B cell (primary cell): ENCODE measurements at regions not wholly inside any gene's neighbourhood (a gene's known extent, or its start where the extent isn't known, plus 50 kb on each side); places are given as distances from the start of the nearest gene placed in this dataset.

ENCODE experiments used
- ATAC-seq: fragments of 200-7000 bp; cut with Tn5 transposase; one replicate; pipeline ENCODE4 v1.10.0; 2021; ENCODE audit warnings: low read depth, mild to moderate bottlenecking, moderate number of reproducible peaks, moderate library complexity
- CTCF ChIA-PET: fragments of 350-600 bp; sonication (Branson Sonifier 250); formaldehyde crosslinking; loops from one replicate; lab custom pipeline; 2021; ENCODE audit warnings: antibody characterized with exemption, inconsistent platforms; lab: Charles Lee
- POLR2A ChIA-PET: fragments of 350-600 bp; sonication (Branson Sonifier 250); formaldehyde crosslinking; loops from one replicate; lab custom pipeline; 2021; ENCODE audit warnings: antibody characterized with exemption; lab: Charles Lee
- DNase-seq: peaks from one replicate; pipeline ENCODE4 v3.0.0; 2013
- H2AFZ ChIP-seq: 2 replicates; pipeline ENCODE4 v1.6.1; 2012; ENCODE audit warnings: mild to moderate bottlenecking, low read depth, low read length; ENCODE audit not compliant: insufficient read depth, poor library complexity, severe bottlenecking
- H3K27ac ChIP-seq, 2 donors: 1 replicate in 1 of 2; 2 replicates in 1 of 2; pipeline ENCODE4 v1.5.1; 2012 to 2013; ENCODE audit warnings: low read length in 2 of 2, mild to moderate bottlenecking in 2 of 2, moderate library complexity in 1 of 2
- H3K27me3 ChIP-seq, 4 experiments: fragments of 200-600 bp in 1 of 4; sonication (generic) in 1 of 4; replicated peaks in 1 of 4; 1 replicate in 2 of 4; 2 replicates in 2 of 4; pipeline versions ENCODE4 v1.6.1 to v1.7.0; 2013 to 2016; ENCODE audit warnings: low read length in 3 of 4, mild to moderate bottlenecking in 2 of 4, mixed read lengths in 1 of 4, moderate library complexity in 1 of 4; ENCODE audit not compliant: insufficient read depth in 4 of 4, control insufficient read depth in 3 of 4; ENCODE audit errors: control extremely low read depth in 1 of 4
- H3K36me3 ChIP-seq, 2 experiments: replicated peaks in 1 of 2; 1 replicate in 1 of 2; 2 replicates in 1 of 2; pipeline versions ENCODE4 v1.6.1 to v1.7.1; 2013; ENCODE audit warnings: low read length in 1 of 2; ENCODE audit not compliant: insufficient read depth in 2 of 2, control insufficient read depth in 1 of 2; ENCODE audit errors: control extremely low read depth in 1 of 2, extremely low read depth in 1 of 2
- H3K4me1 ChIP-seq, 2 donors: fragments of 200-600 bp in 1 of 2; sonication (generic) in 1 of 2; 1 replicate in 1 of 2; 2 replicates in 1 of 2; pipeline versions ENCODE4 v1.5.1 to v1.6.1; 2013 to 2017; ENCODE audit warnings: low read length in 2 of 2; ENCODE audit not compliant: control insufficient read depth in 2 of 2, insufficient read depth in 2 of 2
- H3K4me2 ChIP-seq: replicated peaks from 2 replicates; pipeline ENCODE3; 2012; ENCODE audit warnings: mild to moderate bottlenecking, low read depth, low read length; ENCODE audit not compliant: poor library complexity, severe bottlenecking
- H3K4me3 ChIP-seq, 5 experiments: fragments of 200-600 bp in 1 of 5; sonication (generic) in 1 of 5; 1 replicate in 3 of 5; 2 replicates in 2 of 5; pipeline versions ENCODE4 v1.5.1 to v1.7.0; 2011 to 2016; ENCODE audit warnings: low read length in 4 of 5, mild to moderate bottlenecking in 4 of 5, low read depth in 2 of 5, control low read depth in 1 of 5, moderate library complexity in 1 of 5; ENCODE audit not compliant: insufficient read depth in 1 of 5; ENCODE audit errors: control extremely low read depth in 1 of 5, extremely low read depth in 1 of 5
- H3K79me2 ChIP-seq: fragments of 200-600 bp; sonication (generic); one replicate; pipeline ENCODE4 v1.6.0; 2016; ENCODE audit warnings: low read length; ENCODE audit not compliant: control insufficient read depth, insufficient read depth
- H3K9ac ChIP-seq: fragments of 200-600 bp; sonication (generic); 2 replicates; pipeline ENCODE4 v1.6.1; 2017; ENCODE audit warnings: mild to moderate bottlenecking, low read length, moderate library complexity
- H3K9me3 ChIP-seq, 3 donors: one replicate each; pipeline versions ENCODE4 v1.6.1 to v1.7.1; 2013; ENCODE audit warnings: low read length in 2 of 3; ENCODE audit not compliant: control insufficient read depth in 2 of 3, insufficient read depth in 1 of 3; ENCODE audit errors: control extremely low read depth in 1 of 3
- H4K20me1 ChIP-seq: 2 replicates; pipeline ENCODE4 v1.6.0; 2012; ENCODE audit warnings: mild to moderate bottlenecking, low read length; ENCODE audit not compliant: insufficient read depth, control insufficient read depth, poor library complexity, severe bottlenecking
- H3K27ac Mint-ChIP-seq: one replicate; pipeline ENCODE4 v1.8.0; 2021; ENCODE audit warnings: mixed read lengths
- H3K27me3 Mint-ChIP-seq: one replicate; pipeline ENCODE4 v1.8.0; 2021; ENCODE audit warnings: mixed read lengths
- H3K4me1 Mint-ChIP-seq: one replicate; pipeline ENCODE4 v1.8.0; 2021; ENCODE audit warnings: mixed read lengths
- H3K4me3 Mint-ChIP-seq: one replicate; pipeline ENCODE4 v1.8.0; 2021; ENCODE audit warnings: mixed read lengths
- H3K9me3 Mint-ChIP-seq: one replicate; pipeline ENCODE4 v1.8.0; 2022; ENCODE audit warnings: mixed read lengths; ENCODE audit not compliant: insufficient read depth
- CTCF ChIP-seq: fragments of 200-600 bp; IDR thresholded peaks from one replicate; pipeline ENCODE4 v1.8.0; 2022; ENCODE audit warnings: antibody characterized with exemption, mild to moderate bottlenecking
- EZH2 ChIP-seq: IDR thresholded peaks from 2 replicates; pipeline ENCODE4 v1.6.1; 2012; ENCODE audit warnings: borderline replicate concordance, low read depth, mild to moderate bottlenecking, moderate library complexity, low read length; ENCODE audit not compliant: insufficient read depth, poor library complexity, severe bottlenecking
- WGBS: methylation state at CpG from one replicate; pipeline ENCODE4 v1.1.5; 2013; ENCODE audit warnings: missing lambda C conversion rate; ENCODE audit not compliant: insufficient coverage; 5-methylcytosine and 5-hydroxymethylcytosine counted together
- intact Hi-C: fragments of 100-400 bp; cut with micrococcal nuclease; formaldehyde crosslinking; loops from one replicate; pipeline ENCODE4 v1.10.0; 2022

GRCh38 chr15:94021621-94022320 lies 209.6 kb upstream of the MCTP2 start:
- DNase-seq (no peak), ATAC-seq (no peak)
- intact Hi-C loops = no loop called here
- H3K27me3 Mint-ChIP-seq = peaks cover 18% of the 10 kb centered on the region
- no peak overlapping the region for H2AFZ ChIP-seq
- H3K9ac ChIP-seq = no peak overlapping the region
- H3K79me2 ChIP-seq = no peaks in the 10 kb centered on the region
- H3K9me3 ChIP-seq = no peaks in the 10 kb centered on the region
- 94% methylated on average over 4 of the region's 5 CpGs for WGBS
- no peak overlapping the region for H3K4me3 Mint-ChIP-seq
- H3K36me3 ChIP-seq = no peaks in the 10 kb centered on the region
- H3K27me3 ChIP-seq = no peaks in the 10 kb centered on the region
- no peak overlapping the region for H3K4me3 ChIP-seq
- H3K27ac Mint-ChIP-seq = no peak overlapping the region
- CTCF ChIA-PET = no interaction called here
- no peaks in the 10 kb centered on the region for H3K9me3 Mint-ChIP-seq
- H3K4me1 Mint-ChIP-seq = no peaks in the 10 kb centered on the region
- H3K27ac ChIP-seq = no peak overlapping the region
- no peaks in the 10 kb centered on the region for H4K20me1 ChIP-seq
- POLR2A ChIA-PET = no interaction called here
- H3K4me2 ChIP-seq = no peak overlapping the region
- H3K4me1 ChIP-seq = no peaks in the 10 kb centered on the region
- TF ChIP-seq CTCF (no peak), EZH2 (no peak)

- H3K4me2 ChIP-seq = no peak overlapping the region
- peaks cover 2% of the 10 kb centered on the region for H3K4me1 Mint-ChIP-seq
- H2AFZ ChIP-seq = no peak overlapping the region
- H3K36me3 ChIP-seq = no peaks in the 10 kb centered on the region
- 96% methylated on average over 10 of the region's 11 CpGs for WGBS
- DNase-seq = no peak
- no peak overlapping the region for H3K9ac ChIP-seq
- TF ChIP-seq CTCF (no peak), EZH2 (no peak)
- peaks cover 3% of the 10 kb centered on the region for H3K9me3 Mint-ChIP-seq
- H3K9me3 ChIP-seq = no peaks in the 10 kb centered on the region
- H3K27me3 Mint-ChIP-seq = peaks cover 10% of the 10 kb centered on the region
- no peak for ATAC-seq
- H3K4me1 ChIP-seq = no peaks in the 10 kb centered on the region
- ChIA-PET CTCF (no interaction called here), POLR2A (no interaction called here)
- no peak overlapping the region for H3K27ac ChIP-seq
- H3K27ac Mint-ChIP-seq = no peak overlapping the region
- H3K27me3 ChIP-seq = no peaks in the 10 kb centered on the region
- H3K4me3 Mint-ChIP-seq = no peak overlapping the region
- H3K4me3 ChIP-seq = no peak overlapping the region
- intact Hi-C loops = no loop called here
- H4K20me1 ChIP-seq = no peaks in the 10 kb centered on the region
- H3K79me2 ChIP-seq = no peaks in the 10 kb centered on the region
Observed at GRCh38 chr15:94019062-94019461, 212.3 kb upstream of the MCTP2 start.
